NCI-H1092 treated with DMSO at 0.1 percent for 48 hours (cell line): ENCODE measurements at regions not wholly inside any gene's neighbourhood (a gene's known extent, or its start where the extent isn't known, plus 50 kb on each side); places are given as distances from the start of the nearest gene placed in this dataset.
A peak's percentile ranks its signal among the peaks of the same experiment; 100 is the strongest.
"Not testable (repeated sequence)": the region's sequence is repeated elsewhere in the genome, so short reads cannot be mapped to it uniquely, and the experiment has no call there.

Experiments
- DNase-seq: peaks from one replicate; lab custom pipeline; 2025; lab: John Stamatoyannopoulos, UW

- no peak for DNase-seq
These were observed 150.8 kb downstream of the SOX4 start for GRCh38 chr6:21744331-21744730.

GRCh38 chr6:21745543-21746337, 152.2 kb downstream of the SOX4 start:
- DNase-seq = no peak

GRCh38 chr6:21747441-21747840, 153.9 kb downstream of the SOX4 start:
- no peak for DNase-seq

GRCh38 chr6:21748343-21749056, 154.9 kb downstream of the SOX4 start:
- DNase-seq = peak; percentile 82

- DNase-seq = peak; percentile 88
These were observed 156.2 kb downstream of the SOX4 start for GRCh38 chr6:21749754-21750153.

GRCh38 chr6:21750575-21750974, 157.0 kb downstream of the SOX4 start:
- peak; percentile 30 for DNase-seq

- DNase-seq = no peak
These were observed 158.1 kb downstream of the SOX4 start for GRCh38 chr6:21751608-21752007.

GRCh38 chr6:21752054-21752811, 158.7 kb downstream of the SOX4 start:
- DNase-seq = no peak

- DNase-seq = no peak
These were observed 159.9 kb downstream of the SOX4 start for GRCh38 chr6:21753241-21754108.

GRCh38 chr6:21754891-21755290, 161.3 kb downstream of the SOX4 start:
- no peak for DNase-seq

- DNase-seq = no peak
These were observed 162.9 kb downstream of the SOX4 start for GRCh38 chr6:21756487-21756886.

- not testable (repeated sequence) for DNase-seq
These were observed 163.8 kb downstream of the SOX4 start for GRCh38 chr6:21757392-21757791.

GRCh38 chr6:21759721-21760120, 166.2 kb downstream of the SOX4 start:
- no peak for DNase-seq

- DNase-seq = not testable (repeated sequence)
These were observed 167.6 kb downstream of the SOX4 start for GRCh38 chr6:21761053-21761730.

- DNase-seq = no peak
These were observed 171.4 kb downstream of the SOX4 start for GRCh38 chr6:21764989-21765388.

- no peak for DNase-seq
These were observed 174.5 kb downstream of the SOX4 start for GRCh38 chr6:21767891-21768648.

GRCh38 chr6:21769405-21769861, 175.9 kb downstream of the SOX4 start:
- no peak for DNase-seq

GRCh38 chr6:21769968-21770367, 176.4 kb downstream of the SOX4 start:
- DNase-seq = no peak

- DNase-seq = no peak
These were observed 178.2 kb downstream of the SOX4 start for GRCh38 chr6:21771626-21772320.

- DNase-seq = no peak
These were observed 178.9 kb downstream of the SOX4 start for GRCh38 chr6:21772477-21772876.
